Fibroblast of mammary gland (primary cell): ENCODE measurements at regions not wholly inside any gene's neighbourhood (a gene's known extent, or its start where the extent isn't known, plus 50 kb on each side); places are given as distances from the start of the nearest gene placed in this dataset.

ENCODE experiments used
- DNase-seq: peaks from one replicate; pipeline ENCODE4 v3.0.0-alpha.2; 2010; ENCODE audit warnings: low read depth
- H3K4me3 ChIP-seq: 2 replicates; pipeline ENCODE4 v1.5.1; 2011; ENCODE audit warnings: low read depth, mild to moderate bottlenecking, low read length, moderate library complexity; ENCODE audit not compliant: control insufficient read depth
- TF ChIP-seq, protein P1 (sequence below): conservative IDR thresholded peaks from 2 replicates; pipeline ENCODE4 v1.5.1; 2011; ENCODE audit warnings: low read depth, low read length, inconsistent platforms; ENCODE audit not compliant: control insufficient read depth, insufficient read depth

DNA sequence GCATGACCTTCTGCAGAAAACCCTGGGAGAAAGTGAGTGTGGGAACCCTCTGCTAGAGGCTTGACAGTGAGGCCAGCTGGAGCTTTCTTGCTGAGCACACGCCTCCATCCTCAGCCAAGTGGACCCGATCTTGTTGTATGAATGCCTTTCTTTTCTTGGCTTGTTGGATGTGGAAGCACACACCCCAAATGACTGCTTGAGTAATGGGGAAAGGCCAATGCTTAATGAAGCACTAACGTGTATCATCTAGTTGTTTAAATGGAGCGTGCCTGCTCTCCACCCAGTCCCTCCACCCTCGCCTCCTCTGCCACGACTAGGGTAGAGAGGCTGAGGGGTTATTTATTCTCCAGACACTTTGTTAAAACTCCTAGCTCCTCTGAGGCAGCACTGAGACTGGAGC is 54.3 kb upstream of the IKBKE start:
- TF ChIP-seq, protein P1, sequence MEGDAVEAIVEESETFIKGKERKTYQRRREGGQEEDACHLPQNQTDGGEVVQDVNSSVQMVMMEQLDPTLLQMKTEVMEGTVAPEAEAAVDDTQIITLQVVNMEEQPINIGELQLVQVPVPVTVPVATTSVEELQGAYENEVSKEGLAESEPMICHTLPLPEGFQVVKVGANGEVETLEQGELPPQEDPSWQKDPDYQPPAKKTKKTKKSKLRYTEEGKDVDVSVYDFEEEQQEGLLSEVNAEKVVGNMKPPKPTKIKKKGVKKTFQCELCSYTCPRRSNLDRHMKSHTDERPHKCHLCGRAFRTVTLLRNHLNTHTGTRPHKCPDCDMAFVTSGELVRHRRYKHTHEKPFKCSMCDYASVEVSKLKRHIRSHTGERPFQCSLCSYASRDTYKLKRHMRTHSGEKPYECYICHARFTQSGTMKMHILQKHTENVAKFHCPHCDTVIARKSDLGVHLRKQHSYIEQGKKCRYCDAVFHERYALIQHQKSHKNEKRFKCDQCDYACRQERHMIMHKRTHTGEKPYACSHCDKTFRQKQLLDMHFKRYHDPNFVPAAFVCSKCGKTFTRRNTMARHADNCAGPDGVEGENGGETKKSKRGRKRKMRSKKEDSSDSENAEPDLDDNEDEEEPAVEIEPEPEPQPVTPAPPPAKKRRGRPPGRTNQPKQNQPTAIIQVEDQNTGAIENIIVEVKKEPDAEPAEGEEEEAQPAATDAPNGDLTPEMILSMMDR, result no peak
- no peak overlapping the region for H3K4me3 ChIP-seq
- no peak for DNase-seq

GRCh38 chr1:206417774-206418614 is 52.3 kb upstream of the IKBKE start:
- TF ChIP-seq, protein P1, result no peak
- DNase-seq, result no peak
- H3K4me3 ChIP-seq, result no peak overlapping the region

GRCh38 chr1:206419250-206419649 is 51.0 kb upstream of the IKBKE start:
- TF ChIP-seq, protein P1, result no peak
- DNase-seq, result peak; percentile 10
- H3K4me3 ChIP-seq, result no peak overlapping the region

- no peak overlapping the region for H3K4me3 ChIP-seq
- no peak for DNase-seq
- TF ChIP-seq, protein P1, result no peak
These were observed 50.5 kb upstream of the IKBKE start for GRCh38 chr1:206419783-206420182.

- TF ChIP-seq, protein P1, result no peak
- DNase-seq, result no peak
- H3K4me3 ChIP-seq, result no peak overlapping the region
These were observed 49.8 kb upstream of the IKBKE start for GRCh38 chr1:206420471-206420870.
